KMS-11 (cell line): ENCODE measurements at regions not wholly inside any gene's neighbourhood (a gene's known extent, or its start where the extent isn't known, plus 50 kb on each side); places are given as distances from the start of the nearest gene placed in this dataset.

Source experiments
- H2AFZ ChIP-seq: fragments of 200-600 bp; sonication (generic); 2 replicates; pipeline ENCODE4 v1.6.1; 2016; ENCODE audit warnings: antibody characterized with exemption, mixed run types, low read depth
- H3K27ac ChIP-seq: fragments of 200-600 bp; sonication (generic); 2 replicates; pipeline ENCODE4 v1.6.1; 2016; ENCODE audit warnings: mild to moderate bottlenecking, mixed run types
- H3K27me3 ChIP-seq: fragments of 200-600 bp; sonication (generic); 2 replicates; pipeline ENCODE4 v1.6.1; 2017; ENCODE audit warnings: mild to moderate bottlenecking, low read depth, mixed run types, moderate library complexity; ENCODE audit not compliant: insufficient read depth
- H3K36me3 ChIP-seq: fragments of 200-600 bp; sonication (generic); 2 replicates; pipeline ENCODE4 v1.6.1; 2017; ENCODE audit warnings: mild to moderate bottlenecking, mixed run types; ENCODE audit not compliant: insufficient read depth
- H3K4me1 ChIP-seq: fragments of 200-600 bp; sonication (generic); 2 replicates; pipeline ENCODE4 v1.6.1; 2016; ENCODE audit warnings: mild to moderate bottlenecking, low read depth, mixed run types; ENCODE audit not compliant: poor library complexity, severe bottlenecking
- H3K4me2 ChIP-seq: fragments of 200-600 bp; sonication (generic); 2 replicates; pipeline ENCODE4 v1.7.0; 2016; ENCODE audit warnings: mild to moderate bottlenecking, mixed run types
- H3K4me3 ChIP-seq: fragments of 200-600 bp; sonication (generic); IDR thresholded peaks from 2 replicates; pipeline ENCODE4 v1.6.1; 2017; ENCODE audit warnings: low read depth, low read length, mixed read lengths; ENCODE audit not compliant: insufficient read depth
- H3K79me2 ChIP-seq: fragments of 200-600 bp; sonication (generic); 2 replicates; pipeline ENCODE4 v1.6.1; 2016; ENCODE audit warnings: low read depth, mixed run types; ENCODE audit not compliant: insufficient read depth
- H3K9ac ChIP-seq: fragments of 200-600 bp; sonication (generic); 2 replicates; pipeline ENCODE4 v1.6.1; 2016; ENCODE audit warnings: mild to moderate bottlenecking, mixed run types
- H4K20me1 ChIP-seq: fragments of 200-600 bp; sonication (generic); 2 replicates; pipeline ENCODE4 v1.6.1; 2016; ENCODE audit warnings: mild to moderate bottlenecking, mixed run types; ENCODE audit not compliant: insufficient read depth
- CTCF ChIP-seq: fragments of 200-600 bp; sonication (generic); conservative IDR thresholded peaks from 2 replicates; pipeline ENCODE4 v1.6.1; 2017; ENCODE audit warnings: low read depth, mild to moderate bottlenecking, antibody characterized with exemption, low read length, moderate library complexity, mixed read lengths

GRCh38 chr3:144332868-144333267 is 361.2 kb downstream of the DIPK2A start:
- Histone ChIP-seq H3K27me3 (no peaks in the 10 kb centered on the region), H3K9ac (no peak overlapping the region), H3K27ac (no peak overlapping the region), H2AFZ (no peak overlapping the region), H3K4me2 (no peak overlapping the region), H3K4me1 (no peaks in the 10 kb centered on the region), H4K20me1 (no peaks in the 10 kb centered on the region), H3K4me3 (no peak overlapping the region), H3K36me3 (no peaks in the 10 kb centered on the region), H3K79me2 (no peaks in the 10 kb centered on the region)
- no peak for TF ChIP-seq CTCF

GRCh38 chr3:144341471-144341870 is 369.8 kb downstream of the DIPK2A start:
- no peak overlapping the region for H3K4me2 ChIP-seq
- no peak overlapping the region for H3K4me3 ChIP-seq
- no peak overlapping the region for H3K9ac ChIP-seq
- no peaks in the 10 kb centered on the region for H3K36me3 ChIP-seq
- TF ChIP-seq CTCF: no peak
- no peak overlapping the region for H3K27ac ChIP-seq
- peaks cover 14% of the 10 kb centered on the region for H3K4me1 ChIP-seq
- H4K20me1 ChIP-seq: no peaks in the 10 kb centered on the region
- no peaks in the 10 kb centered on the region for H3K79me2 ChIP-seq
- no peaks in the 10 kb centered on the region for H3K27me3 ChIP-seq
- no peak overlapping the region for H2AFZ ChIP-seq

- no peaks in the 10 kb centered on the region for H3K27me3 ChIP-seq
- H3K4me3 ChIP-seq: no peak overlapping the region
- no peak for TF ChIP-seq CTCF
Measured at GRCh38 chr3:144343343-144343742, 371.7 kb downstream of the DIPK2A start.

GRCh38 chr3:144343777-144344176 is 372.2 kb downstream of the DIPK2A start:
- Histone ChIP-seq H3K4me3 (no peak overlapping the region), H3K4me2 (no peak overlapping the region), H4K20me1 (no peaks in the 10 kb centered on the region), H3K27ac (no peak overlapping the region), H3K79me2 (no peaks in the 10 kb centered on the region), H3K4me1 (peaks cover 14% of the 10 kb centered on the region), H3K9ac (no peak overlapping the region), H2AFZ (no peak overlapping the region), H3K36me3 (no peaks in the 10 kb centered on the region), H3K27me3 (no peaks in the 10 kb centered on the region)
- no peak for TF ChIP-seq CTCF

More at GRCh38 chr3:144343343-144343742, 371.7 kb downstream of the DIPK2A start:
- H3K9ac ChIP-seq: no peak overlapping the region
- no peaks in the 10 kb centered on the region for H3K79me2 ChIP-seq
- no peaks in the 10 kb centered on the region for H4K20me1 ChIP-seq
- no peak overlapping the region for H2AFZ ChIP-seq
- H3K4me1 ChIP-seq: peaks cover 14% of the 10 kb centered on the region
- no peak overlapping the region for H3K27ac ChIP-seq
- H3K4me2 ChIP-seq: no peak overlapping the region
- H3K36me3 ChIP-seq: no peaks in the 10 kb centered on the region
